ENCODE measurements at regions not wholly inside any gene's neighbourhood (a gene's known extent, or its start where the extent isn't known, plus 50 kb on each side); places are given as distances from the start of the nearest gene placed in this dataset.
"Not testable (repeated sequence)": the region's sequence is repeated elsewhere in the genome, so short reads cannot be mapped to it uniquely, and the experiment has no call there.

GRCh38 chrX:109889289-109890006 lies 113.5 kb upstream of the TMEM164 start:
- intact Hi-C loops (cut with DNase I; ENCODE audit: low total_unique reads) = no loop called here
- Histone ChIP-seq H3K9me3 (no peaks in the 10 kb centered on the region), H3K4me1 (no peaks in the 10 kb centered on the region), H3K36me3 (no peaks in the 10 kb centered on the region), H3K27ac (no peak overlapping the region), H3K4me3 (no peak overlapping the region), H3K27me3 (peaks cover 0 to 31% of the 10 kb centered on the region in 2 donors)
- TF ChIP-seq CTCF (IDR thresholded peaks at IDR 0.05) (no peak), POLR2A (IDR thresholded peaks at IDR 0.05) (no peak), POLR2AphosphoS5 (IDR thresholded peaks at IDR 0.05) (no peak)
- no peak for DNase-seq (ENCODE audit: low spot score in 2 of 2)

DNA sequence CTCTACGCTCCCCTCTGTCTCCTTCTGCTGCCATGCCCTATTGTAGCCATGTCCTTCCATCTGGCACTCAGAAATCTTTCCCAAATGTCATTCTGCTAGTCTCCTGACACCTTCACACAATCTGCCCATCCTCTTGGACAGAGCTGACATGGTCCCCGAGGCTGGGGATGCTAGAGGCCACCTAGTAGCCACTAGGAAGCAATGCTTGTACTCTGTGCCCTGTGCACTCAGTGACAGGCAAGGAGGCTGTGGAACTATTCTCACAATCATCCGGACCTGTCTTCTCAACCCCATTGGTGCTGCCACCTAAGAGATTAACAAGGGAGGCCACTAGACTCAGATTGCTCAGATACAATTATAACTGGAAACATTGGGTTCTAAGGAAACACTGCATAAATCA lies 112.6 kb upstream of the TMEM164 start:
- TF ChIP-seq POLR2A (IDR thresholded peaks at IDR 0.05) = no peak
- TF ChIP-seq POLR2AphosphoS5 (IDR thresholded peaks at IDR 0.05) = no peak
- no peak for TF ChIP-seq CTCF (IDR thresholded peaks at IDR 0.05)
- intact Hi-C loops (cut with DNase I; ENCODE audit: low total_unique reads) = no loop called here

DNA sequence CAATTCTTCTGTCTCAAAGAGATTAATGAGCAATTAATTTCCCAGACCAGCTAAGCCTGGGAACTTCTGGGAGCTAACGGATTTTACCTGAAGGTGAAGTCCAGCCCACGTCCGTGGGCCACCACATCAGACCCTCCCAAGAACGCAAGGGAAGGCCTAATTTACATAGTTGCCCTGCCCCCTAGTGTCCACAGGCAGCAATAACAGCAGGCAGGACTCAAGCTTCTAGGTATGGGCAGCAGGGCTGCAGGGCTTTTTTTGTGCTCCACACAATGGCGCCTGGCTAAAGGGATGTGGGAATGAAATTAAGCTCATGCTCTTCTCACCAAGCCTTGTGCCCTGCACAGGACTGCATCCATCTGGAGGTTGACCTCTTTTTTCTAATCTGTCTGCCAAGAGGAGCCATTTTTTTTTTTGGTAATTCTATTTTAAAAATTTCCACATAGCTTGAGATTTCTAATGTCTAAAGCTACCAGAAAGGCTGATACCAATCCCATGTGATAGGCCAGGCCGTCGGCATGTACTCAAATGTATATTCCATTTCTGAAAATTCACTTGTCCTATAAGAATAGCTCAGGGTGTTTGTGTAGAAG lies 111.9 kb upstream of the TMEM164 start:
- DNase-seq (ENCODE audit: low spot score in 2 of 2) = peak in 1 of 2 donors; percentile 36
- TF ChIP-seq POLR2A (IDR thresholded peaks at IDR 0.05) = no peak
- peak; percentile 41 to 66 (median 50) for TF ChIP-seq CTCF (IDR thresholded peaks at IDR 0.05)
- no peaks in the 10 kb centered on the region for H3K4me1 ChIP-seq
- H3K27ac ChIP-seq = no peak overlapping the region
- no peaks in the 10 kb centered on the region for H3K36me3 ChIP-seq
- no peak overlapping the region for H3K4me3 ChIP-seq
- H3K27me3 ChIP-seq = peaks cover 0 to 31% of the 10 kb centered on the region in 2 donors
- no peaks in the 10 kb centered on the region for H3K9me3 ChIP-seq
- intact Hi-C loops (cut with DNase I; ENCODE audit: low total_unique reads) = no loop called here

More for the DNA sequence above, 112.6 kb upstream of the TMEM164 start:
- Histone ChIP-seq H3K36me3 (no peaks in the 10 kb centered on the region), H3K4me3 (no peak overlapping the region), H3K9me3 (no peaks in the 10 kb centered on the region), H3K27me3 (peaks cover 0 to 31% of the 10 kb centered on the region in 2 donors), H3K27ac (no peak overlapping the region), H3K4me1 (no peaks in the 10 kb centered on the region)
- no peak for DNase-seq (ENCODE audit: low spot score in 2 of 2)

DNA sequence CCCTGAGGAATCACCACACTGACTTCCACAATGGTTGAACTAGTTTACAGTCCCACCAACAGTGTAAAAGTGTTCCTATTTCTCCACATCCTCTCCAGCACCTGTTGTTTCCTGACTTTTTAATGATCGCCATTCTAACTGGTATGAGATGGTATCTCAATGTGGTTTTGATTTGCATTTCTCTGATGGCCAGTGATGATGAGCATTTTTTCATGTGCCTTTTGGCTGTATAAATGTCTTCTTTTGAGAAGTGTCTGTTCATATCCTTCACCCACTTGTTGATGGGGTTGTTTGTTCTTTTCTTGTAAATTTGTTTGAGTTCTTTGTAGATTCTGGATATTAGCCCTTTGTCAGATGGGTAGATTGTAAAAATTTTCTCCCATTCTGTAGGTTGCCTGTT lies 106.9 kb upstream of the TMEM164 start:
- H3K9me3 ChIP-seq; intact Hi-C loops (cut with DNase I; ENCODE audit: low total_unique reads); H3K27me3 ChIP-seq; H3K4me1 ChIP-seq; DNase-seq (ENCODE audit: low spot score in 2 of 2); H3K27ac ChIP-seq; H3K4me3 ChIP-seq; H3K36me3 ChIP-seq: not testable (repeated sequence)

DNA sequence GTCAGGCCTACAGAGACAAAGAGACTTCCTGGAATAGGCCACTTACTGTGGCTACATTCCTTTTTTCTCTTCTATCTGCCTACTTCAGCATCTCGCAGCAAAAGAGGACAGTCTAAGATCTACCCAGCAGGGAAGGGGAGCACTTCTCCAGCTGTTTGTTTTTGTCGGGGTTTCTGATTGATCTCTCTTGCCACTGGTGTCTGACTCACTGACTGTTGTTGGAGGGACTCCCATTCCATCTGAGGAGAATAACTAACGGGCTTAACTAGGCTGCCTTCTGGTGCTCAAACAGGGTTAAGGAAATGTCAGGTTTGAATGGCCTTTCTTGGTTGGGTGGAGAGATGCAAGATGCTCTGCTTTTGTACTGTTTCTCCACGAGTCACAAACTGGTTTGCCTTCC lies 100.2 kb upstream of the TMEM164 start:
- intact Hi-C loops (cut with DNase I; ENCODE audit: low total_unique reads) = no loop called here

More for the DNA sequence above, 100.2 kb upstream of the TMEM164 start:
- H3K27me3 ChIP-seq = peaks cover 0 to 27% of the 10 kb centered on the region in 2 donors
- H3K9me3 ChIP-seq = peaks cover 0 to 9% of the 10 kb centered on the region in 2 donors
- no peaks in the 10 kb centered on the region for H3K36me3 ChIP-seq
- TF ChIP-seq POLR2AphosphoS5 (IDR thresholded peaks at IDR 0.05) (no peak), POLR2A (IDR thresholded peaks at IDR 0.05) (no peak), CTCF (IDR thresholded peaks at IDR 0.05) (no peak)
- H3K27ac ChIP-seq = no peak overlapping the region
- no peaks in the 10 kb centered on the region for H3K4me1 ChIP-seq
- DNase-seq (ENCODE audit: low spot score in 2 of 2) = no peak
- no peak overlapping the region for H3K4me3 ChIP-seq
